ENCODE measurements at regions not wholly inside any gene's neighbourhood (a gene's known extent, or its start where the extent isn't known, plus 50 kb on each side); places are given as distances from the start of the nearest gene placed in this dataset.
"Not testable (repeated sequence)": the region's sequence is repeated elsewhere in the genome, so short reads cannot be mapped to it uniquely, and the experiment has no call there.

DNA sequence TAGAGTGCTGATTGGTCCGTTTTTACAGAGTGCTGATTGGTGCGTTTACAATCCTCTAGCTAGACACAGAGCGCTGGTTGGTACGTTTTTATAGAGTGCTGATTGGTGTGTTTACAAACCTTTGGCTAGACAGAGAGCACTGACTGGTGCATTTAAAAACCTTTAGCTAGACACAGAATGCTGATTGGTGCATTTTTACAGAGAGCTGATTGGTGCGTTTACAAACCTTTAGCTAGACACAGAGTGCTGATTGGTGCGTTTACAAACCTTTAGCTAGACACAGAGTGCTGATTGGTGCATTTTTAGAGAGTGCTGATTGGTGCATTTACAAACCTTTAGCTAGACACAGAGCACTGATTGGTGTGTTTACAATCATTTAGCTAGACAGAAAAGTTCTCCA is 1430.9 kb upstream of the B3GALT2 start:
- DNase-seq: not testable (repeated sequence)

DNA sequence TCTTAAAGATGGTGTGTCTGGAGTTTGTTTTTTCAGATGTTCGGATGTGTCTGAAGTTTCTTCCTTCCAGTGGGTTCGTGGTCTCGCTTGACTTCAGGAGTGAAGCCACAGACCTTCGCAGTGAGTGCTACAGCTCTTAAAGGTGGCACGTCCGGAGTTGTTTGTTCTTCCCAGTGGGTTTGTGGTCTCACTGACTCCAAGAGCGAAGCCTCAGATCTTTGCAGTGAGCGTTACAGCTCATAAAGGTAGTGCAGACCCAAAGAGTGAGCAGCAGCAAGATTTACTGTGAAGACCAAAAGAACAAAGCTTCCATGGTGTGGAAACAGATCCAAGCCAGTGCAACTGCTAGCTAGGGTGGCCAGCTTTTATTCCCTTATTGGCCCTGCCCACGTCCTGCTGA is 1430.4 kb upstream of the B3GALT2 start:
- DNase-seq: no peak

DNA sequence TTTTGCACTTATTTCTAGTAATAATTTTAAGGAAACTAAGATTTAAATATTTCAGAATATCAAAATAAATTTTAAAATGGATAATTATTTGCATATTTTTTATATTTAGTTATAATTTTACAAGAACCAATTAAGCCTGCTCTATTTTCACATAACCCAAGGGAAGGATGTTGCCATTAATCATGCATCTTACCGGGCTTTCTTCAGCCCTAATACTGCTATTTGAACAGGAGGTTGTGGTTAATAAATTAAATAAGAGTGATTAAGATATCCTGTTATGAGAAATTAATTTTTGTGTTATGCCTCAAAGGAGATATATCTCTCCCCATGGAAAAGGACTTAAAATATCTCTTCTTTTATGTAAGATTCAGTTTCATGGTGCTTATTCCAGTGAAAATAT is 1415.8 kb upstream of the B3GALT2 start:
- no peak for DNase-seq

DNA sequence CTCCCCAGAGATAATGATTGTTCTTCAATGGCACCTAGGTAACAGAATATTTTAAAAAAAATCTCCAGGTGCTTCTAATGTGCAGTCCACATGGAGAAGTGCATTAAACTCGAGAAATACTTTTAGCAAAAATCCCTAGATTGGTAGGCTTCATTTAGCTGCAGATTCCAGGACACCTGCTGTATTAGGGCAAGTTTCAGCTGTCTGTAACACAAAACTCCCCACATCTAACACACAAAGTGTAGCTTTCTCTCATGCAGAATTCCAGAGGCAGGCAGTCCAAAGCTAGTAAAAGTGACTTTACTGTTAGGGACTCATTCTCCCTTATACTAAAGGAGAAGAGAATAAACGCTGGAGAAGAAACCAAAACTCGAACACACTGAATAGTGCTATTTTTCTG is 1414.3 kb upstream of the B3GALT2 start:
- no peak for DNase-seq

DNA sequence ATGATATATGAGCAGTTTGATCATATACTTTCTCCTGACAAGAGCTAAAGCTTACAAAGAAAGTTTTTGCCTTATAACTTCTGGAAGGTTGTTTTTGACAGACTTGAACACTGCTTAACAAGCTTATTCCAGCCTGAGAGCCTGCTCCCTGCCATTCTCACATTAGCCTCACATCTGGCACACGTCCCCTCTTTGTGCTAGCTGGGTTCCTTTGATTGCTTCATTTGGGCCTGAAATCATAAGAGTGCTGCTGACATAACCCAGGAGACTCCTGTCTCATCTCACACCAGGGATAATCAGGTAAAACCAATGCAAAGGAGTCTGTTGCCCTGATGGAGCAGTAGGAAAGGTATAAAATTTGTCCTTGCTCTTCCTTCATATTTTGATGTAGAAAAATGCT is 1411.7 kb upstream of the B3GALT2 start:
- DNase-seq: no peak

DNA sequence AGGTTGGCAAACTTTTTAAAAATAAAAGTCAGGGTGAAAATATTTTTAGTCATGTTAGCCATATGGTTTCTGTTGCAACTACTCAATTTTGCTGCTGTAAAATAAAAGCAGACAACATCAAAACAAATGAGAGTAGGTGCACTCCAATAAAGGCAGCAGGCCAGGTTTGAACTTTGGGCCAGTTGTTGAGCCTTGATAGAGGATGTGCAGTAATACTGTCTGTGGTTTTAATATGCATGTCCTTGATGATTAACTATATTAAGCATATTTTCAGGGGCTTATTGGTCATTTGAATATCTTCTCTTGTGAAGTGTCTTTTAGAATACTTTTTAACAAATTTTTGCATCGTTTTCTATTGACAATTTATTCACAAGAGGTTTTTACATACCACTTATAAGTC is 1399.9 kb upstream of the B3GALT2 start:
- no peak for DNase-seq

DNA sequence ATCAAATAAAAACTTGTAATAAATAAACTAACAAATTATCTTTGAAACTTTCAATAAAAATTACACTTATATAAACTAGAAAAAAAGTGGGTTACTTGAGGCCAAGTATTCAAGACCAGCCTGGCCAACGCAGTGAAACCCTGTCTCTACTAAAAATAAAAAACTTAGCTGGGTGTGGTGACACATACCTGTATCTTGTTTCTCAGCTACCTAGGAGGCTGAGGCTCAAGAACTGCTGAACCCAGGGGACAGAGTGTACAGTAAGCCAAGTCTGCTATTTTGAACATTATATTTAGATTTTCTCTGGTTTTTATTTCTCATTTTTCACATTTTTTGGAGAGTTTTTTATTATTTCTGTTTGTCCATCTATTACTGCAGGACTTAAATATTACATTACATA is 1397.6 kb upstream of the B3GALT2 start:
- DNase-seq: no peak

DNA sequence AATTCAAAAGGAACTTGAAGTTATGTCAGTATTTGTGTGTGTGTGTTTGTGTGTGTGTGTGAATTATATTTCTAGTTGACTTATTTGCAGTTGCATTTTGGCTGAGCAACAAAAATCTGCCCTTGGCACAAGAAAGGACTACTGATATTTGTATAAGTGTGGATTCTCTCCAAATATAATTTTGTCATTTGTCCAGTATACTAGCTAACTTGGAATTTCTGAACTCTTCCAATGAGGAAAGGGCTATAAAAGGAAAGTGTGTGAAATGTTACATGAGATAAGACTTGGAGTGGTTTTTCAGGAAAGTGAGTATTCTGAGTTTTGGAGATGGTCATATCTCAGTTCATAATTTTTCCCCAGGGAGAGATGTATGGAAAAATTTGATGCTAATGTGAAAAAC is 1384.1 kb upstream of the B3GALT2 start:
- no peak for DNase-seq

DNA sequence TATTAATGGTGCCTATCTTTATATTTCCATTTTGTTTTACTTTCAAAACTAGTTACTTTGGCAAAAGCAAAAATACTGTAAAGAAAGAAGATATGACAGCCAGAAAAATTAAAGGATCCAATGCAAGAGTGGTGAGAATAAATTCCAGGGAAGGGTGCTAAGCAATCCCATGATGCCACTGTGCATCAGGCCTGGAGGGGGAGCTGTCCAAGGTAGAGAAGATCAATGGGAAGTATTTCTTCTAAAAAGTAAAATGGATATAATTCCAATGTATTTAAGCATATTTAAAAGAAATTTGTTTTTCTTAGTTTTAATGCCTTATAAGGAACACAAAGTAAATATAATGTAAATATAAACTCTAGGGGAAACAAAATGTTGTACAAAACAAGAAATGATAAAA is 1382.2 kb upstream of the B3GALT2 start:
- no peak for DNase-seq

DNA sequence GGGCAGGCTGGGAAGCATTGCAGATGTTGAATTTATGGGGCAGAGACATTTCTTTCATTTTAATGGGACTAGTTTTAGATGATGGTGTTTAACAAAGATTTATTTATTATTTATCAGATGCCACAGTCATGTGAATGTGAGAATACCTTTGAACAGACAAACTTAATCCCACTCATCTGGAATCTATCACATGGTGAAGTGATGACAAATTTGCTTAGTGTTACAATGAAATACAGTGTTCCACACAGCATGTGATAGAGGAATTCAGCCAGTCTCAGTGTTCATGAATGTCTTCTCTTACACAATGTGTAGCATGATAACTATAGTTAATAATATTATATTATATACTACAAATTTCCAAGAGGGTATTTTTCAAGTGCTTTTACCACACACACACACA is 1361.7 kb upstream of the B3GALT2 start:
- no peak for DNase-seq

DNA sequence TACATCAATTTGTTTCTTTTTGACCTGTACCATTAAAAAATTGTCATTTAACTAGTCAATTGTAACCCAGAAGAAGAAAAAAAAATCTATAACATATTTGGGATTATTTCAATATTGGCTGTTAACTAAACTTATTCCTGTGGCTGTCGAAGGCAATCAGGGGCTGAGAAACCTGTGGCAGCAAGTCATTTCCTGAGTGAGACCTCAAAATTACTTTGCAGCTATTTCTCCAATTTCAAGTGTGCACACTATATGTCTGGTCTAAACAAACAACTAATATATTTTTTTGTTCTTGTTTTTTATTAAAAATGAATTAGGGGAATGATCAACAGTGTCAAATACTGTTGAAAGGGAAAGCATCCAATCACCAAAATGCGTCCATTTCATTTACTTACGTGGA is 1357.6 kb upstream of the B3GALT2 start:
- no peak for DNase-seq

DNA sequence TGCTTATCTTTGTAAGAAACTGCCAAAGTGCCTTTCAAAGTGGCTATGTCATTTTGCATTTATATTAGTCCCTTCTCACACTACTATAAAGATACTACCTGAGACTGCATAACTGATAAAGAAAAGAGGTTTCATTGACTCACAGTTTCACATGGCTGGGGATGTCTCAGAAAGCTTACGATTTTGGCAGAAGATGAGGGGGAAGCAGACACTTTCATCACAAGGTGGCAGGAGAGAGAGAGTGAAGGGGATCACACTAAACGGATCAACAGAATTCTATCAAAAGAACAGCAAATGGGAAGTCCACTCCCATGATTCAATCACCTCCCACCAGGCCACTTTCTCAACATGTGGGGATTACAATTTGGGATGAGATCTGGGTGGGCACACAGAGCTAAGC is 1352.0 kb upstream of the B3GALT2 start:
- DNase-seq: no peak

DNA sequence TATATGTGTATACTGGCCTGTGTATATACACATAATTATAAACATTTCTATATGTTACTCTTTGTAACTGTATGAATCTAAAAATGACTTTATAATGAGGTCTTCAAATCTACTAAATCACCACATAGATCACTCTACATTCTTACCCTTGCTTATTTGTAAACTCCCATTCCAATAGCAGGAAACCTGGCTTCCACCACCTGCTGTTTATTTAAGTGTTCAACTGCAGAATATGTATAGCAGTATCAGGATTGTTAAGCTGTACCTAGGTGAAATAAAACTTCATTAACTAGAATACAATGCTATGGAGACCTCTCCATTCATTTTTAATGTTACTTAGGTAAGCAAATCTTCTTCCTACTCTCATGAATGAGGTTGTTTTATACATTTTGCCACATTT is 1351.1 kb upstream of the B3GALT2 start:
- no peak for DNase-seq

DNA sequence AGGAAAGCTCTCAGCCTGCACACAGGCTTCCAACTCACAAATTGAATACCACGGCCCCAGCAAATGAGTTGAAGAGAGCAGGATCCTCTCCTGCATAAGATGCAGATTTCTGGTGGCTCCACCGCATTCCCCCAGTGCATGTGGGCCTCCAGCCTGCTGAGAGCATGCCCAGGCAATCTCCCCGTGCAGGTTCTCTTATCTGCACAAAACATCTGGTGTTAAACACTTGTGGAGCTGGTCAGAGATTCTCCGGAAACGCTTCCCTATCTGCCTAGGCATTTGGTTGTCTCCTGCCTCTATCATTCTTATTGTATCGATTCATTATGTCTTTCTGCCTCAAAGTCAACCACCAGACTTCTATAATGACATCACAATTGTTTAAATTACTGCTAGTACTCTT is 1349.0 kb upstream of the B3GALT2 start:
- no peak for DNase-seq

DNA sequence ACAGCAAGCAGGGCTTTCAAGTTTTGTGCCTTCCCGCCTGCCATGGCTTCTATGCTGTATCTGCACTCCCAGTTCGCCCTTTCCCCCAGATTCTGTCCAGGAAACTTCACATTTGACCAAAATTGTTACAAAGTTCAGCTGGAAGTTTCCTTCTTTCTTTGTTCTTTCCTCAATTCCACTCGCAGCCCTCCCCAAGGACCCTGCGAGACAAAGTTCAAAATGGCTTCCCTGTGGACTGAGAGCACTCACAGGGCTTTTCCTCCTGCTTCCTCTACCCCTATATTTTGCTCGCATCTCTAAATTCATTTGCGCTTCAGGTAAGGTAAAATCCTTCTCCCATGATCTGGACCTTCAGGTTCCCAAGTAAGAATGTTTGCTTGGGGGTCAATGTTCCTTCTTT is 1348.4 kb upstream of the B3GALT2 start:
- DNase-seq: no peak

DNA sequence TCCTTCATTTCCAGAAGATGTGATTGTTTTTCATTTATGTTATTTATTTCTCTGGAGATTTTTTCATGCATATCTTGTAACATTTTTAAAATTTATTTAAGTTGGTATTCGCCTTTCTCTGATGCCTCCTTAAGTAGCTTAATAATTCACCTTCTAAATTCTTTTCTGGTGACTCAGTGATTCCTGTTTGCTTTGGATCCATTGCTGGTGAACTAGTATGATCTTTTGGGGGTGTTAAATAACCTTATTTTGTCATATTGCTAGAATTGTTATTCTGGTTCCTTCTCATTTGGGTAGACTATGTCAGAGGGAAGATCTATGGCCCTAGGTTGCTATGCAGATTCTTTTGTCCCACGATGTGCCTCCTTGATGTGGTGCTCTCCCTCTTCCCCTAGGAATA is 1347.2 kb upstream of the B3GALT2 start:
- DNase-seq: no peak

DNA sequence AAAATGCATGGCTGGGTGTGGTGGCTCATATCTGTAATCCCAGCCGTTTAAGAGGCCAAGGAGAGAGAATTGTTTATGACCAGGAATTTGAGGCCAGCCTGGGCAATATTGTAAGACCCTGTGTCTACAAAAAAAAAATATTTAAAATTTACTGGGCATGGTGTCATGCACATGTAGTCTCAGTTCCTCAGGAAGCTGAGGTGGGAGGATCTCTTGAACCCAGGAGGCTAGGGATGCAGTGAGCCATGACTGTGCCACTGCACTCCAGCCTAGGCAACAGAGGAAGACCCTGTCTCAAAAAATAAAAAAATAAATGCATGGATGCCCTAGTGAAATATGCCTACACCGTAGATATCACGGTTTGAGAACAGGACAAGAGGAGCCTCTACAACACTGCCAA is 1331.2 kb upstream of the B3GALT2 start:
- no peak for DNase-seq

DNA sequence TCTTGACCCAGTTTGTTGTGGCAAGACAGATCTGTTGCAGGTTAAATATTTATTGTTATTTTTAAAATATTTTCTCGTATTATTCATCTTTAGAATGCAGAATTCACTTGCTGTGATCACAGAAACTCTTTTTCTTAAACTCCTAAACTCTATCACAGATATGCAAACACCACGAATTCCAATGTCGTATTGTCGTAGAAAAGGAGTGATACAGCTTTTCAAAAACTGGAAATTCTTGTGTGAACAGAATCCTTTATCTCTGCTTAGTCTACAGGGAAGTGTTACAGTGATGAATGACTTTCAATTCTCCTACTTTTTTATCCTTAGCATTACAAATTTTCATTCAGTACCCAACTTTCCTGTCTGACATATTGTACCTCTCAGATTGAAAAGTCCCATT is 1329.5 kb upstream of the B3GALT2 start:
- no peak for DNase-seq

DNA sequence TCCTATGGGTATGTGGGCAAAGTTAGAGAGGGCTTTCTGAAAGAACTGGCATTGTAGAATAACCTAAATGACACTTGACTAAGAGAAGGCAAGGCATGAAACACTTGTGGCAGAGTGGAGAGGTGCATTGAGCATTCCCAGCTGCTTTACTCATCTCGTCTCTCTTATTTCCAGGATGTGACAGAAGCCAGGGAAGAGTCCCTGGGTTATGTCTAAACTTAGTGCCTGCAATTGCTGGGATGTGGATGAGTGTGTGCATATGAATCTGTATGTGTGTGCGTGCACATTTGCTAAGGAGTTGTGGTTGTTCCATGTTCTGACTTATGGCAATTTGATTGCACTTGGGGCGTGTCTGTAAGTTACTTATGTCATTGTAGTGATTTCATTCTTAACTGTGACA is 1326.5 kb upstream of the B3GALT2 start:
- no peak for DNase-seq

DNA sequence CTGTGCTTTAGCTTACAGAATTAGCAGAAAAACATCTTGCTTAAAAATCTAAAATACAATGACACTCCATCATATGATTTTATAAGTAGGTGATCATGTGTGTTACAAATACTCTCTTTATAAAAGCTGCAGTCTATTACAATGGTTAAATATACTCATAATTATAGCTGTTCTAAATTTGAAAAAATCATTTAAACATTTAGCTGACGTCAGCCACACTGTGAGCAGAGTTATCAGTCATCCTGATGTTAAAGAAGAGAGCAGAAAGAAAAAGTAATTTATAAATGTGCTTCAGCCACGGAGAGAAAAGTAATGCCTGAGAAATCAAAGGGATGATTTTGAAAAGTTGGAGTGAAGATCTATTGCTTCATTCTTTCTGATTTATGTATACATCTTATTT is 1325.9 kb upstream of the B3GALT2 start:
- DNase-seq: no peak

DNA sequence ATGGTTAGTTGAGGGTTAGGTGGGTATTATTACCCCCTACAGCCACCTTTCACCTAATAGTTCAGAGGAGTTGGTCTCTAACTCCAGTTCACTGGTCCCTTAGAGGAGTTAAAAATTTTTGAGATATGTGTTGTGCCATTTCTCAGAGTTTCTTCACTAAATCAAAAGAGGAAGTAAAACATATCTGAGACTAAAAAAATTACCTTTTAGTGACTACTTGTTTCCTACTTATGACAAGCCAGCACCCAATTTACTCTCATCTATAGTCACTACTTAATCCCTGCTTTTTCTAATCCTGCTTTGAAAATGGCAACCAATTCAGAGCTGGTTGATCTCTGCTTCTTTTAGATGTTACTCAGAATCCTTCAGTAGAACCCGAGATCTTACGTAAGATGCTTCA is 1316.8 kb upstream of the B3GALT2 start:
- no peak for DNase-seq

DNA sequence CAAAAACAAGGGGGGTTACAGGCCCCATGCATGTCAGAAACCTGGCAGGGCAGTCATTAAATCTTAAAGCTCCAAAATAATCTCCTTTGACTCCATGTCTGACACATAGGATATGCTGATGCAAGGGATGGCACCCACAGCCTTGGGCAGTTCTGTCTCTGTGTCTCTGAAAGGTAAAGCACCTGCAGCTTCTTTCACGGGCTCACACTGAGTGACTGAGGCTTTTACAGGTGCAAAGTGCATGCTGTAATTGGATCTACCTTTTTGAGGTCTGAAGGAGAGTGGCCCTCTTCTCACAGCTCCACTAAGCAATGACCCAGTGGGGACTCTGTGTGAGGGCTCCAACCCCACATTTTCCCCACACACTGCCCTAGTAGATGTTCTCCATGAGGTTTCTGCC is 1309.0 kb upstream of the B3GALT2 start:
- DNase-seq: no peak

DNA sequence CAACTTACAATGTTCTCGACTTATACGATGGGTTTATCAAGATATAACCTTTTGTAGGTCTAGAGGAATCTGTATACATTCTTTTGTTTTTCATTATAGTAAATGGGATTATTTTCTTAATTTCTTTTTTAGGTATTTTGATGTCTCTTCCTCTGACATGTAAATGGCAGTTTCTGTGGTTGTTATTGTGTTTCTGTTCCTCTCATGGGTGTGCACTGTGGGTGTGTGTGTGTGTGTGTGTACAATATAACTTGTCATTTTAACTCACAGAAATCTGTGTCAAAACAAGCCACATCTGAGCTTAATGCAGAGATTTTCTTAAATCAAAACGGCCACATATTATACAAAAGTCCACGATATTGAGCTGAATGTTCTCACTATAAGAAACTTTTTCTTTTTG is 1300.8 kb upstream of the B3GALT2 start:
- DNase-seq: no peak

DNA sequence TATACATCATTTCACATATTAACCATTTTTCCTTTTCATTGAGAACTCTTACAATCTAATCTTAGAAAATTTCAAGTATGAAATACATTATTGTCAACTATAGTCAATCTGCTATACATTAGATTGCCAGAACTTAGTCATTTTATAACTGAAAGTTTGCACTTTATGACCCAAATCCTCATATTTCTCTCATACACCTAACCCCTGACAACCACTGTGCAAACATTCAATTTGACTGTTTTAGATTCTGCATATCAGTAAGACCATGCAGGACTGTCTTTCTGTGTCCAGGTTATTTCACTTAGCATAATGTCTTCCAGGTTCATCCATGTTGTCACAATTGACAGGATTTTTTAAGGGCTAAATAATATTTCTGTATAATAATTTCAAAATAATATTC is 1299.0 kb upstream of the B3GALT2 start:
- no peak for DNase-seq

DNA sequence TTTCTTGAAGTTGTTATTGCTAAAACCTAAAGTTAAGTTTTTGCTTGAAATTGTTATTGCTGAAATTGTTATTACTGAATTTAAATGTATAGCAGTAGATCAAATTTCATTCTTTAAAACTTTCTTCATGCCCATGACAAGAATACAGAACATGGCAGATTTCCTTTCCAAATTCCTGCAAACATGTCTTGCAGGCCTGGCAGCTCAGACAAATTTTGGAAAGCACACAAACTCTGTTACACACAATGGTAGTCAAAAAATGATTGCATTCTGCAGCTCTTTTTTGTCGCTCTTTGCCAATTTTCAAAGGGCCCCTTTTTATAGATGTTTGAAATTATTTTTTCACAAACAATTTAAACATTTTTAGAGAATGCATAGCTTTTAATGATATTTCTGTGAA is 1292.3 kb upstream of the B3GALT2 start:
- no peak for DNase-seq

DNA sequence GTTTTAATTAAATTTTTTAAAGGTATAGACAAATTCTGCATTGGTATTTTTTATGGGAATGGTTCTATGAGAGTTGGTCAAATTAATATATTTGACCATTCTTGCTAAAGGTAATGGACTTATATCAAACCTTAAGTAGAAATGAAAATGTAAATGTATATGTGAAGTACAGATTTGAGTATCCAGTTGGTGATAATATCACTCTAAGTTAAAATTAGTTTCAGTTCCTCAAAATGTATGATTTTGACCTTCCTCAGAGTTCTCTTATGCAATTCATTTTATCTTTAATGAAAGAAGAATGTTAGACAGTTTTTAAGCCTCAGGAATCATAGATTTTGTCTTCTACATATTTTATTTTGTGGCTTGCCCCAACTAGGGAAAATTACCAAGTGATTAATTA is 1291.5 kb upstream of the B3GALT2 start:
- DNase-seq: no peak

DNA sequence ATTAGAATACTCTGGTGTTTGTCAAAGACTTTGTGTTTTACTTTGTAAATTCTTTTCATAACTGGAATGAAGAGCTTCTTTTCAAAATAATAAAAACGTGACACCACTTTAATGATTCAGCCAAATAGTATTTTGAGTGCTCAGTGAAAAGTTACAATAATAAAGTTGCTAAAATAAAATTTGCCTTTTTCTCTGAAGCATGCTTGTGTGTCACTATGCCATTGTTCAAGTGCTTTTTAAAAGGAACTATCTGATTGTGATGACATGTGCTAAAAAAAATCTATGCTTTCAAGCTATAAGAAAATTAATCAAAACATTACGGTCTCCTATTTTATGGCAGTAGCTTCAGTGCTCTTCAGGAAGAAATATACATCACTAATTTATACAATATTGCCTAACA is 1290.5 kb upstream of the B3GALT2 start:
- DNase-seq: no peak
